C4-2B (cell line): ENCODE measurements at regions not wholly inside any gene's neighbourhood (a gene's known extent, or its start where the extent isn't known, plus 50 kb on each side); places are given as distances from the start of the nearest gene placed in this dataset.
A peak's percentile ranks its signal among the peaks of the same experiment; 100 is the strongest.
"Not testable (repeated sequence)": the region's sequence is repeated elsewhere in the genome, so short reads cannot be mapped to it uniquely, and the experiment has no call there.

ENCODE experiments used
- H3K27ac ChIP-seq: fragments of 450-650 bp; 2 replicates; pipeline ENCODE4 v1.5.1; 2017
- ZFX ChIP-seq: fragments of 450-650 bp; IDR thresholded peaks from 2 replicates; pipeline ENCODE4 v1.6.1; 2017
- TF ChIP-seq, protein P1 (sequence below): fragments of 450-650 bp; conservative IDR thresholded peaks from 2 replicates; pipeline ENCODE4 v1.5.1; 2017; ENCODE audit warnings: mild to moderate bottlenecking

DNA sequence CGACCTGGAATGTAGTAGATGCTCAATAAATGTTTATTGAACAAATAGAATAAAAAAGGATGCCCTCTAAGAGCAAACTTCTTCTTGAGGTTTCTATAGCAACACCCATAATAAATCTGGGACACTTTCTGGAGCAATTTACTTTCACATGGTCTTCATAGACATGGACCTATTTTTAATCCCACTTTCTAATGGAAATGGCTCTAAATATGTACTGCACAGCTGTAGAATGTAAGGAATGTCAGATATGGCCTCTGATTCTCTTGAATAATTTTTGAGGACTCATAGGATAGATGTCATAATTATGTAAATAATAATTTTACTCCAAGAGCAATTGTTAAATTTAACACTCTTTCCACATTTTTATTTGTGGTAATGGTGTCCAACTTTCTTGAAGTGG, 133.5 kb upstream of the DAAM1 start:
- no peak overlapping the region for H3K27ac ChIP-seq
- TF ChIP-seq, protein P1, sequence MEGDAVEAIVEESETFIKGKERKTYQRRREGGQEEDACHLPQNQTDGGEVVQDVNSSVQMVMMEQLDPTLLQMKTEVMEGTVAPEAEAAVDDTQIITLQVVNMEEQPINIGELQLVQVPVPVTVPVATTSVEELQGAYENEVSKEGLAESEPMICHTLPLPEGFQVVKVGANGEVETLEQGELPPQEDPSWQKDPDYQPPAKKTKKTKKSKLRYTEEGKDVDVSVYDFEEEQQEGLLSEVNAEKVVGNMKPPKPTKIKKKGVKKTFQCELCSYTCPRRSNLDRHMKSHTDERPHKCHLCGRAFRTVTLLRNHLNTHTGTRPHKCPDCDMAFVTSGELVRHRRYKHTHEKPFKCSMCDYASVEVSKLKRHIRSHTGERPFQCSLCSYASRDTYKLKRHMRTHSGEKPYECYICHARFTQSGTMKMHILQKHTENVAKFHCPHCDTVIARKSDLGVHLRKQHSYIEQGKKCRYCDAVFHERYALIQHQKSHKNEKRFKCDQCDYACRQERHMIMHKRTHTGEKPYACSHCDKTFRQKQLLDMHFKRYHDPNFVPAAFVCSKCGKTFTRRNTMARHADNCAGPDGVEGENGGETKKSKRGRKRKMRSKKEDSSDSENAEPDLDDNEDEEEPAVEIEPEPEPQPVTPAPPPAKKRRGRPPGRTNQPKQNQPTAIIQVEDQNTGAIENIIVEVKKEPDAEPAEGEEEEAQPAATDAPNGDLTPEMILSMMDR: no peak
- TF ChIP-seq ZFX: no peak

DNA sequence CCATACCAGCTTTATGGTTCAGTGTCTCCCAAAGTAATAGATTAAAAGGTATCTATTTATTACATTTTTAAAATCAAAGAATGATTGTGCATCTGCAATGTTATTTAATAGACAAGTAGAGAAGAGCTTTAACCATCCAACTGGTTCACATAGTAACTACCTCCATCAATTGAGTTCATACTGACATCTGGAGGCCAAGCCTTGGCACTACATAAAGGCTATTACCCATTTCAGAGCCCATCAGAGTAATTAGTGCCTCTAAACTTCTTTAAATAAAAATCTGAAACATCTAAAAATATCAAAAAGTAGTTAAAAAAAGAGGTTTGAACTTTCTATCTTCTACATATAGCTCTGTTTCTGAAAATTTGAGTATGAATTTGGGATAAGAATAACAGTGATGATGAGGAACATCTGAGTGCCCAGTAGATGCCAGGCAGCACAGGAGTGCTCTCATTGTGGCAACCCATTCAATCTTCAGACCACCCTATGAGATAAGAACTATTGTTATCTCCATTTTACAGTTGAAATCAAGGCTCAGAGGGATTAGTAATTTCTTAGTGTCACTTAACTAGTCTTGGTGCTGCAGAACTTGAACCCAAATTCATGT, 132.9 kb upstream of the DAAM1 start:
- TF ChIP-seq, protein P1: peak; percentile 86
- no peak for TF ChIP-seq ZFX

DNA sequence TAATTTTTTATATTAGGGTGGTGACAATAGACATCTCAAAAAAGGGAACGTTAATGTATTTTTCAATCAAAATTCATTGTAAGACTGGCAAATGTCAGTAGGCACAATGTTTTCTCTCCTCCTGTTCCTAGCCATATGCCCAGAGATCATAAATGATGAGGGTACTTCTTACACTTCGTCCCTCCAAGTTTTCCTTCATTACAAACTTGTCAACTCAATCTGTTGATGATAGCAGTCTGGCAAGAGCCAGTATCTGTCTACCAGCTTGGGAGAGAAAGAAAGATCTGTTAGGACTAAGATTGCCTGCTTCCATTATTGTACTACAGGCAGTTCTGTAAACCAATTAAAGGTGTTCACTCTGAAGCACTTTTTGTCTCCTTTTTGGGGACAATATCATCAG, 130.9 kb upstream of the DAAM1 start:
- H3K27ac ChIP-seq: no peak overlapping the region
- TF ChIP-seq, protein P1: no peak
- TF ChIP-seq ZFX: no peak

More for the DNA sequence above, 132.9 kb upstream of the DAAM1 start:
- H3K27ac ChIP-seq: no peak overlapping the region

DNA sequence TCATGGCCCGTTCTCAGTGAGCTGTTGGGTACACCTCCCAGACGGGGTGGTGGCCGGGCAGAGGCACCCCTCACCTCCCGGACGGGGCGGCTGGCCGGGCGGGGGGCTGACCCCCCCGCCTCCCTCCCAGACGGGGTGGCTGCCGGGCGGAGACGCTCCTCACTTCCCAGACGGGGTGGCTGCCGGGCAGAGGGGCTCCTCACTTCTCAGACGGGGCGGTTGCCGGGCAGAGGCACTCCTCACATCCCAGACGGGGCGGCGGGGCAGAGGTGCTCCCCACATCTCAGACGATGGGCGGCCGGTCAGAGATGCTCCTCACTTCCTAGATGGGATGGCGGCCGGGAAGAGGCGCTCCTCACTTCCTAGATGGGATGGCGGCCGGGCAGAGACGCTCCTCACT, 129.7 kb upstream of the DAAM1 start:
- not testable (repeated sequence) for H3K27ac ChIP-seq

DNA sequence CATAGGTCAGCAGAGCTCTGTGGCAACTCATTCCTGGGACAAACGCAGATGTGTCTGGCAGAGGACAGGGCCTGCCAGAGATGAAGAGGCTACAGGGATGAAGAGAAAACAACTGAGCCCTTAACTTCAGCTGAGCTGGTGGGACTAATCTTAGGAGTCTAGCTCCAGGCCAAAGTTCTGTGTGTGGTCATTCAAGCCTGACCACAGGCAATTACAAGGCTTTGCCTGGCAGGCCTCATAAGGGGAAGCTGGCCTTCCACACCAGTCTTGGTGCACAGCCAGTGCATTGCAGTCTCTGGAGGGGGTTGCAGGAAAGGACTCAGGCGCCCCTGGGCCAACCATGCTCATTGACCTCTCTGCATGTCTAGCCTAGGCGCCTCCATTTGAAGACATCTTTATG, 127.6 kb upstream of the DAAM1 start:
- TF ChIP-seq, protein P1: no peak
- no peak for TF ChIP-seq ZFX
- no peak overlapping the region for H3K27ac ChIP-seq

DNA sequence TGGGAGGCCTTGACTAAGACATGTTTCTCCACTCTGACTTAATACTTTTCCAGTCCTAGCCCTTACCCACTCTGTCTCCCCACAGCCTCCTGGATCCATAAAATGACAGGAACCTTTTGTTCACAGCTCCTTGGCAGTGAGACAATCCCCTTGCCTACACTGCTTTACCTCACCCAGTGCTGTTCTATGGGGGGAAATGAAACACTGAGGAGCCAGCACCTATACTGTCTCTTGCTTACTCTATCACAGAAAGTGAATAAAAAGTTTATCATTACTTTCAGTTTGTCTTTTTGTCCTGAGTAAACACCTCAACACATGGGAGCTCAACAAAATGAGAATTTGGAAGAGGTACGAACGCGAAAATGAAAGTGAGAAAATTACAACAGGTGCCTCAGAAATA, 127.2 kb upstream of the DAAM1 start:
- no peak overlapping the region for H3K27ac ChIP-seq
- TF ChIP-seq ZFX: no peak
- TF ChIP-seq, protein P1: no peak

DNA sequence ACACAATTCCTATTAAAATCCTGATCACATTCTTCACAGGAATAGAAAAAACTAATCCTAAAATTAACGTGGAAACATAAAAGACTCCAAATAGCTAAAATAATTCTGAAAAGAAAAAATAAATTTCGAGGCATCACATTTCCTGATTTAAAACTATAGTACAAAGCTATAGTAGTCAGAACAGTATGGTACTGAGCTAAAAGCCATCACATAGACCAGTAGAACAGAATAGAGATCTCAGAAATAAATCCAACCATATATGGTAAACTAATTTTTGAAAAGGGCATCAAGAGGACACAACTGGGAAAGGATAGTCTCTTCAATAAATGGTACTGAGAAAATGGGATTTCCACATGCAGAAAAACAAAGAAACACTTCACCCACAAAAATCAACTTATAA, 125.2 kb upstream of the DAAM1 start:
- no peak for TF ChIP-seq ZFX
- TF ChIP-seq, protein P1: no peak
- H3K27ac ChIP-seq: no peak overlapping the region

DNA sequence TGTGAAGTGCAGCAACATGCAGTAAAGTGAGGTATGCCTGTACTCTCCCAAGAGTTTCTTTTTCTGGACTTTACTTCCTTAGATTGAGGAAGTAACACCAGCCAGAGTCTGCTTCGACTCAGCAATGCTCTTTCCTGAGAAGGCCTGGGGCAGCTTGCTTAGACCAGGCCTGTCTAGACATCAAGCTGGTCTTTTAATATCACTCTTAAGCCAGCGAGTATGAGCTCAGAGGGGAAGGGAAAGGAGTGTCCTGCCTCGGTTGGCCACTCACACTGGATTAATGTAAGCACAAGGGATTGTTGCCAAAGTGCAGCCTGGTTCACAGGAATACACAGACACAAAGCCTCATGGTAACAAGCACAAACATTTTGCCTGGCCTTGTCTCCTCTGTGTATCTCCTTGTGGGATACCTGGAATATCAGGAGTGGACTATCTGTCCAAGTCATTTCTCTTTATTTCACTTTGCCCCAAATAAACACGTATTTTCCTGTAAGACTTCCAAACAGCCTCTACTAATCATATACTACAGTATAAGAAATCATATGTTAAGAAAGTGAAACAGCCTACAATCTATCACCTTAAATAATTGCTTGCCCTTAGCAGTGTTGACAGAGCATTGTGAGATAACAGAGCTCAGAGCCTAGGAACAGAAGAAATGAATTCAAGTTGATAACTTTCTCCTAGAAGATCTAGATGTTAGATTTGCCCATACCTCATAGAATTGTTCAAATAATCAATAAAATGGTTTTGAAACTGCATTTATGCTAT, 121.2 kb upstream of the DAAM1 start:
- no peak for TF ChIP-seq ZFX
- TF ChIP-seq, protein P1: no peak
- H3K27ac ChIP-seq: no peak overlapping the region; the same call in 1 of the 2 replicates
